RWPE2 (cell line): ENCODE measurements at regions not wholly inside any gene's neighbourhood (a gene's known extent, or its start where the extent isn't known, plus 50 kb on each side); places are given as distances from the start of the nearest gene placed in this dataset.

ENCODE experiments used
- ATAC-seq: fragments of 200-7000 bp; cut with Tn5 transposase; 3 replicates; pipeline ENCODE4 v1.9.1; 2021; ENCODE audit warnings: low read depth
- DNase-seq: peaks from one replicate; pipeline ENCODE4 v3.0.0-alpha.2; 2020; ENCODE audit warnings: low spot score
- H3K27ac ChIP-seq: fragments of 450-650 bp; 2 replicates; pipeline ENCODE4 v1.5.1; 2017; ENCODE audit warnings: mild to moderate bottlenecking; ENCODE audit not compliant: poor library complexity, severe bottlenecking
- H3K27me3 ChIP-seq: fragments of 250-450 bp; sonication (Bioruptor Pico); 2 replicates; pipeline ENCODE4 v1.5.1; 2021; ENCODE audit warnings: mild to moderate bottlenecking, moderate library complexity; ENCODE audit not compliant: insufficient read depth, poor library complexity, severe bottlenecking
- H3K36me3 ChIP-seq: fragments of 250-450 bp; sonication (Bioruptor Pico); 2 replicates; pipeline ENCODE4 v1.5.1; 2020; ENCODE audit warnings: low read depth, mild to moderate bottlenecking, moderate library complexity
- H3K4me1 ChIP-seq: fragments of 250-450 bp; sonication (Bioruptor Pico); 2 replicates; pipeline ENCODE4 v1.5.1; 2021; ENCODE audit warnings: mild to moderate bottlenecking, moderate library complexity; ENCODE audit not compliant: insufficient read depth, poor library complexity, severe bottlenecking
- H3K4me3 ChIP-seq: fragments of 250-450 bp; sonication (Bioruptor Pico); 2 replicates; pipeline ENCODE4 v1.5.1; 2021; ENCODE audit warnings: mild to moderate bottlenecking, moderate library complexity; ENCODE audit not compliant: severe bottlenecking
- H3K9me3 ChIP-seq: fragments of 250-450 bp; sonication (Bioruptor Pico); 2 replicates; pipeline ENCODE4 v1.5.1; 2021; ENCODE audit warnings: mild to moderate bottlenecking, moderate library complexity; ENCODE audit not compliant: severe bottlenecking
- CTCF ChIP-seq: fragments of 450-650 bp; IDR thresholded peaks from one replicate; pipeline ENCODE4 v1.5.1; 2017; ENCODE audit warnings: mild to moderate bottlenecking, moderate library complexity; ENCODE audit not compliant: poor library complexity, severe bottlenecking

- Histone ChIP-seq H3K4me1 (peaks cover 11% of the 10 kb centered on the region), H3K9me3 (no peaks in the 10 kb centered on the region), H3K27me3 (no peaks in the 10 kb centered on the region), H3K27ac (peak overlapping the region; percentile 23), H3K4me3 (no peak overlapping the region), H3K36me3 (no peaks in the 10 kb centered on the region)
- peak; percentile 97 for ATAC-seq
- DNase-seq: peak; percentile 44
- no peak for TF ChIP-seq CTCF
Observed at GRCh38 chr12:100706033-100706432, 88.5 kb upstream of the ANO4 start.

GRCh38 chr12:100708591-100708990, 86.0 kb upstream of the ANO4 start:
- ATAC-seq: no peak
- H3K27me3 ChIP-seq: no peaks in the 10 kb centered on the region
- H3K4me1 ChIP-seq: peaks cover 11% of the 10 kb centered on the region
- no peak overlapping the region for H3K27ac ChIP-seq
- H3K9me3 ChIP-seq: no peaks in the 10 kb centered on the region
- DNase-seq: no peak
- H3K36me3 ChIP-seq: no peaks in the 10 kb centered on the region
- H3K4me3 ChIP-seq: no peak overlapping the region
- no peak for TF ChIP-seq CTCF

GRCh38 chr12:100715976-100716944, 78.3 kb upstream of the ANO4 start:
- Histone ChIP-seq H3K4me3 (peak overlapping the region; percentile 52), H3K9me3 (no peaks in the 10 kb centered on the region), H3K4me1 (no peaks in the 10 kb centered on the region), H3K27me3 (no peaks in the 10 kb centered on the region), H3K27ac (no peak overlapping the region), H3K36me3 (no peaks in the 10 kb centered on the region)
- DNase-seq: peak; percentile 49
- ATAC-seq: no peak
- no peak for TF ChIP-seq CTCF

GRCh38 chr12:100716945-100717732, 77.4 kb upstream of the ANO4 start:
- Histone ChIP-seq H3K36me3 (no peaks in the 10 kb centered on the region), H3K27me3 (no peaks in the 10 kb centered on the region), H3K9me3 (no peaks in the 10 kb centered on the region), H3K27ac (peak overlapping the region; percentile 7), H3K4me3 (peak overlapping the region; percentile 52), H3K4me1 (no peaks in the 10 kb centered on the region)
- TF ChIP-seq CTCF: no peak
- peak; percentile 75 for ATAC-seq
- peak; percentile 37 for DNase-seq
